ENCODE measurements at regions not wholly inside any gene's neighbourhood (a gene's known extent, or its start where the extent isn't known, plus 50 kb on each side); places are given as distances from the start of the nearest gene placed in this dataset.

GRCh38 chr10:107552963-107553362, 388.5 kb upstream of the SORCS1 start:
- Histone ChIP-seq H3K4me3 (replicated peaks in 1 of 2; ENCODE audit: low read depth in 1 of 2, low read length in 2 of 2) (no peak overlapping the region), H3K4me2 (ENCODE audit: low read length) (no peak overlapping the region), H3K79me2 (ENCODE audit: insufficient read depth, low read length) (no peaks in the 10 kb centered on the region), H3K4me1 (ENCODE audit: control insufficient read depth in 1 of 2, insufficient read depth in 2 of 2, low read length in 2 of 2) (no peaks in the 10 kb centered on the region), H3K27me3 (ENCODE audit: insufficient read depth, low read length) (no peaks in the 10 kb centered on the region), H3K9ac (ENCODE audit: low read length) (no peak overlapping the region), H3K36me3 (ENCODE audit: control insufficient read depth in 1 of 2, insufficient read depth in 2 of 2, low read length in 2 of 2) (no peaks in the 10 kb centered on the region), H3K27ac (ENCODE audit: low read depth, low read length) (no peak overlapping the region), H3K9me2 (ENCODE audit: insufficient read depth) (no peaks in the 10 kb centered on the region), H3K9me3 (ENCODE audit: control insufficient read depth in 1 of 2, insufficient read depth in 1 of 2, low read depth in 1 of 2, low read length in 2 of 2) (peaks cover 32 to 35% of the 10 kb centered on the region in 2 experiments; a peak in 3 of 4 replicates), H2AFZ (ENCODE audit: low read depth, low read length, poor library complexity, severe bottlenecking) (no peak overlapping the region), H4K20me1 (ENCODE audit: insufficient read depth) (no peaks in the 10 kb centered on the region)
- no TSS peak for BruUV-seq (replicated peaks)
- ATAC-seq (no peak), DNase-seq (ENCODE audit: low read depth, low spot score) (no peak)
- ChIA-PET POLR2A (no interaction called here), RAD21 (ENCODE audit: low non-redundant PET in 1 of 2, low total read pairs in 2 of 2, uncharacterized antibody in 2 of 2, unreplicated experiment in 2 of 2) (no interaction called here), CTCF (no interaction called here)
- intact Hi-C loops (cut with micrococcal nuclease) = no loop called here
- TF ChIP-seq RAD21 (IDR thresholded peaks at IDR 0.05; ENCODE audit: low read depth) (no peak), YY1 (IDR thresholded peaks at IDR 0.05; ENCODE audit: extremely low read depth, insufficient replicate concordance, low read depth, low read length) (no peak), EZH2phosphoT487 (IDR thresholded peaks at IDR 0.05; ENCODE audit: borderline replicate concordance) (no peak), SP1 (IDR thresholded peaks at IDR 0.05; ENCODE audit: low read depth) (no peak), POLR2AphosphoS5 (IDR thresholded peaks at IDR 0.05; ENCODE audit: low read depth, low read length) (no peak), ZNF274 (IDR thresholded peaks at IDR 0.05; ENCODE audit: low read depth, low read length) (no peak), EZH2 (IDR thresholded peaks at IDR 0.05) (no peak), CTCF (IDR thresholded peaks at IDR 0.05 in 2 of 3, conservative IDR thresholded peaks at IDR 0.05 in 1 of 3; ENCODE audit: borderline replicate concordance in 1 of 3, insufficient read depth in 1 of 3, low read depth in 2 of 3, low read length in 2 of 3) (no peak)

GRCh38 chr10:107548301-107548700, 383.8 kb upstream of the SORCS1 start:
- Histone ChIP-seq H3K9ac (ENCODE audit: low read length) (no peak overlapping the region), H2AFZ (ENCODE audit: low read depth, low read length, poor library complexity, severe bottlenecking) (no peak overlapping the region), H3K27me3 (ENCODE audit: insufficient read depth, low read length) (no peaks in the 10 kb centered on the region), H3K4me1 (ENCODE audit: control insufficient read depth in 1 of 2, insufficient read depth in 2 of 2, low read length in 2 of 2) (no peaks in the 10 kb centered on the region), H3K27ac (ENCODE audit: low read depth, low read length) (no peak overlapping the region), H3K9me2 (ENCODE audit: insufficient read depth) (no peaks in the 10 kb centered on the region), H3K4me2 (ENCODE audit: low read length) (no peak overlapping the region), H3K9me3 (ENCODE audit: control insufficient read depth in 1 of 2, insufficient read depth in 1 of 2, low read depth in 1 of 2, low read length in 2 of 2) (peaks cover 28 to 35% of the 10 kb centered on the region in 2 experiments; a peak in 3 of 4 replicates), H3K79me2 (ENCODE audit: insufficient read depth, low read length) (no peaks in the 10 kb centered on the region), H3K36me3 (ENCODE audit: control insufficient read depth in 1 of 2, insufficient read depth in 2 of 2, low read length in 2 of 2) (no peaks in the 10 kb centered on the region), H3K4me3 (replicated peaks in 1 of 2; ENCODE audit: low read depth in 1 of 2, low read length in 2 of 2) (no peak overlapping the region), H4K20me1 (ENCODE audit: insufficient read depth) (no peaks in the 10 kb centered on the region)
- RAD21 ChIA-PET (ENCODE audit: low non-redundant PET in 1 of 2, low total read pairs in 2 of 2, uncharacterized antibody in 2 of 2, unreplicated experiment in 2 of 2) = no interaction called here
- no peak for ATAC-seq
- CTCF ChIA-PET = no interaction called here
- no TSS peak for BruUV-seq (replicated peaks)
- TF ChIP-seq ZNF274 (IDR thresholded peaks at IDR 0.05; ENCODE audit: low read depth, low read length) = no peak
- TF ChIP-seq FOSL1 (IDR thresholded peaks at IDR 0.05; ENCODE audit: low read depth) = no peak
- no peak for TF ChIP-seq CEBPB (IDR thresholded peaks at IDR 0.05; ENCODE audit: low read depth)
- no peak for TF ChIP-seq POLR2A (IDR thresholded peaks at IDR 0.05; ENCODE audit: borderline replicate concordance, extremely low read depth, insufficient read depth, insufficient read length)
- TF ChIP-seq EGR1 (IDR thresholded peaks at IDR 0.05; ENCODE audit: low read depth) = no peak
- TF ChIP-seq ZBTB33 (IDR thresholded peaks at IDR 0.05; ENCODE audit: extremely low read depth, insufficient replicate concordance, low read length) = no peak
- no peak for TF ChIP-seq SIN3A (IDR thresholded peaks at IDR 0.05; ENCODE audit: low read depth)
- DNase-seq (ENCODE audit: low read depth, low spot score) = no peak
- intact Hi-C loops (cut with micrococcal nuclease) = no loop called here
- POLR2A ChIA-PET = no interaction called here

Data from HCT116 (cell line).